Keratinocyte (primary cell): ENCODE measurements at regions not wholly inside any gene's neighbourhood (a gene's known extent, or its start where the extent isn't known, plus 50 kb on each side); places are given as distances from the start of the nearest gene placed in this dataset.

Experiments
- DNase-seq: peaks from one replicate; pipeline ENCODE4 v3.0.0-alpha.2; 2011; ENCODE audit warnings: low read depth, missing footprints, low spot score
- FAIRE-seq: peaks from 2 replicates; lab custom pipeline; 2011; peaks lifted over from hg19 to GRCh38; lab: Jason Lieb, UNC
- H2AFZ ChIP-seq: 2 replicates; pipeline ENCODE4 v1.6.0; 2012; ENCODE audit warnings: low read length, control low read depth, inconsistent platforms; ENCODE audit not compliant: control insufficient read depth
- H3K27ac ChIP-seq: 2 replicates; pipeline ENCODE4 v1.5.1; 2011; ENCODE audit warnings: low read length; ENCODE audit not compliant: control insufficient read depth, insufficient read depth
- H3K27me3 ChIP-seq: 3 replicates; pipeline ENCODE4 v1.6.0; 2011; ENCODE audit warnings: low read length; ENCODE audit not compliant: control insufficient read depth, insufficient read depth; ENCODE audit errors: extremely low read depth
- H3K36me3 ChIP-seq, 2 experiments: 2 replicates in 1 of 2; 3 replicates in 1 of 2; pipeline ENCODE4 v1.5.1; 2011; ENCODE audit warnings: low read length in 2 of 2, mild to moderate bottlenecking in 1 of 2; ENCODE audit not compliant: control insufficient read depth in 2 of 2, insufficient read depth in 2 of 2; ENCODE audit errors: extremely low read depth in 1 of 2
- H3K4me1 ChIP-seq: 3 replicates; pipeline ENCODE4 v1.5.1; 2011; ENCODE audit warnings: low read length; ENCODE audit not compliant: control insufficient read depth, insufficient read depth; ENCODE audit errors: extremely low read depth
- H3K4me2 ChIP-seq: 3 replicates; pipeline ENCODE4 v1.6.0; 2011; ENCODE audit warnings: low read depth, low read length; ENCODE audit not compliant: control insufficient read depth, insufficient read depth; ENCODE audit errors: extremely low read depth
- H3K4me3 ChIP-seq, 3 experiments: fragments of 200-600 bp in 1 of 3; sonication (generic) in 1 of 3; 2 replicates in 2 of 3; 3 replicates in 1 of 3; pipeline ENCODE4 v1.5.1; 2011 to 2016; ENCODE audit warnings: low read length in 3 of 3, mild to moderate bottlenecking in 3 of 3, control low read depth in 2 of 3, inconsistent platforms in 1 of 3, low read depth in 1 of 3, mixed read lengths in 1 of 3, mixed run types in 1 of 3, moderate library complexity in 1 of 3; ENCODE audit not compliant: control insufficient read depth in 2 of 3, insufficient read depth in 2 of 3; ENCODE audit errors: extremely low read depth in 1 of 3
- H3K79me2 ChIP-seq: 2 replicates; pipeline ENCODE4 v1.6.0; 2012; ENCODE audit warnings: low read length; ENCODE audit not compliant: control insufficient read depth, insufficient read depth
- H3K9ac ChIP-seq: 3 replicates; pipeline ENCODE4 v1.6.0; 2011; ENCODE audit warnings: low read length; ENCODE audit not compliant: control insufficient read depth, insufficient read depth; ENCODE audit errors: extremely low read depth
- H3K9me1 ChIP-seq: 3 replicates; pipeline ENCODE4 v1.6.0; 2011; ENCODE audit warnings: low read length; ENCODE audit not compliant: control insufficient read depth, insufficient read depth; ENCODE audit errors: extremely low read depth
- H3K9me3 ChIP-seq: 2 replicates; pipeline ENCODE4 v1.5.1; 2012; ENCODE audit warnings: low read depth, low read length; ENCODE audit not compliant: control insufficient read depth
- H4K20me1 ChIP-seq: 3 replicates; pipeline ENCODE4 v1.6.0; 2011; ENCODE audit warnings: low read length; ENCODE audit not compliant: control insufficient read depth, insufficient read depth; ENCODE audit errors: extremely low read depth
- CTCF ChIP-seq, 3 experiments: IDR thresholded peaks in 1 of 3; conservative IDR thresholded peaks in 1 of 3; optimal IDR thresholded peaks in 1 of 3; 2 replicates in 2 of 3; 3 replicates in 1 of 3; pipeline versions ENCODE3 to v1.5.1; 2011; ENCODE audit warnings: low read length in 3 of 3, mild to moderate bottlenecking in 3 of 3, moderate library complexity in 2 of 3, control low read depth in 1 of 3, inconsistent platforms in 1 of 3; ENCODE audit not compliant: insufficient read depth in 2 of 3; ENCODE audit errors: extremely low read depth in 1 of 3
- EZH2 ChIP-seq: IDR thresholded peaks from one replicate; pipeline ENCODE4 v1.6.1; 2012; ENCODE audit warnings: inconsistent platforms, mild to moderate bottlenecking, low read length, moderate library complexity
- dilution Hi-C: fragments of 300-500 bp; cut with MboI; formaldehyde crosslinking; loops from one replicate; pipeline ENCODE4 v1.7.0; 2020; ENCODE audit warnings: low sequenced_read_pairs; ENCODE audit not compliant: extremely low pct_ligation_motif_present

GRCh38 chr7:35370687-35371086, 116.8 kb upstream of the TBX20 start:
- no peak overlapping the region for H2AFZ ChIP-seq
- FAIRE-seq (no peak), DNase-seq (no peak)
- H3K27ac ChIP-seq: no peak overlapping the region
- dilution Hi-C loops: no loop called here
- H3K9me1 ChIP-seq: no peaks in the 10 kb centered on the region
- no peak for TF ChIP-seq CTCF (optimal IDR thresholded peaks at IDR 0.05 in 1 of 3, IDR thresholded peaks at IDR 0.05 in 1 of 3, conservative IDR thresholded peaks at IDR 0.05 in 1 of 3; ENCODE audit: extremely low read depth in 1 of 3, insufficient read depth in 2 of 3, low read length in 3 of 3)
- TF ChIP-seq EZH2: no peak
- H4K20me1 ChIP-seq: no peaks in the 10 kb centered on the region
- no peaks in the 10 kb centered on the region for H3K79me2 ChIP-seq
- H3K36me3 ChIP-seq: no peaks in the 10 kb centered on the region
- no peaks in the 10 kb centered on the region for H3K9me3 ChIP-seq
- no peaks in the 10 kb centered on the region for H3K27me3 ChIP-seq
- no peak overlapping the region for H3K4me3 ChIP-seq
- no peak overlapping the region for H3K4me2 ChIP-seq
- no peak overlapping the region for H3K9ac ChIP-seq
- H3K4me1 ChIP-seq: no peaks in the 10 kb centered on the region

- TF ChIP-seq CTCF (optimal IDR thresholded peaks at IDR 0.05 in 1 of 3, IDR thresholded peaks at IDR 0.05 in 1 of 3, conservative IDR thresholded peaks at IDR 0.05 in 1 of 3; ENCODE audit: extremely low read depth in 1 of 3, insufficient read depth in 2 of 3, low read length in 3 of 3) (no peak), EZH2 (no peak)
- H3K9ac ChIP-seq: no peak overlapping the region
- FAIRE-seq (no peak), DNase-seq (no peak)
- H3K27ac ChIP-seq: no peak overlapping the region
- H3K4me2 ChIP-seq: no peak overlapping the region
- no peak overlapping the region for H3K4me3 ChIP-seq
- no peaks in the 10 kb centered on the region for H3K36me3 ChIP-seq
- H2AFZ ChIP-seq: no peak overlapping the region
- H3K4me1 ChIP-seq: no peaks in the 10 kb centered on the region
- H4K20me1 ChIP-seq: no peaks in the 10 kb centered on the region
- dilution Hi-C loops: no loop called here
- H3K9me3 ChIP-seq: no peaks in the 10 kb centered on the region
- no peaks in the 10 kb centered on the region for H3K79me2 ChIP-seq
- no peaks in the 10 kb centered on the region for H3K27me3 ChIP-seq
- no peaks in the 10 kb centered on the region for H3K9me1 ChIP-seq
Observed at GRCh38 chr7:35366167-35367155, 112.6 kb upstream of the TBX20 start.
